ENCODE measurements at regions not wholly inside any gene's neighbourhood (a gene's known extent, or its start where the extent isn't known, plus 50 kb on each side); places are given as distances from the start of the nearest gene placed in this dataset.

DNA sequence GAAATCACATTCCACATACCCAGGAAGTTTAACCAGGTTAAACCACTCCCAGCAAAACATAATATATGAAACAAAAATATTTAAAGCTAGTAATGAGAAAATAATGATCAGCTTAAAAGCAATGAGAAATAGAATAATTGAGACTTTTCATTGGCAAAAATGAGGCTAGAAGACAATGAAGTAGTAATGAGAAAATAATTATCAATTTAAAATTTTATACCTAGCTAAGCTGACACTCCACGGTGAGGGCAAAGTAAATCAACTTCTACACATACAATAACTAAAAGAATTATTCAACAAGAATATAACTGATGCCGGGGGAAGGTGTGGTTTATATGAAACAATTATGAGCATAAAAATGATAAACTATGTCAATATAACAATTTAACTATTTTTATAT, 82.2 kb upstream of the TES start:
- Mint-ChIP-seq H3K4me3 (no peak overlapping the region), H3K4me1 (ENCODE audit: low read depth) (no peaks in the 10 kb centered on the region), H3K27ac (no peak overlapping the region), H3K36me3 (ENCODE audit: low read depth) (no peaks in the 10 kb centered on the region), H3K9me3 (peaks cover 2% of the 10 kb centered on the region), H3K27me3 (peaks cover 21% of the 10 kb centered on the region)
- ChIA-PET CTCF (no interaction called here), POLR2A (no interaction called here)
- no peak overlapping the region for H3K4me3 ChIP-seq (ENCODE audit: low read length)
- TF ChIP-seq, protein P1, sequence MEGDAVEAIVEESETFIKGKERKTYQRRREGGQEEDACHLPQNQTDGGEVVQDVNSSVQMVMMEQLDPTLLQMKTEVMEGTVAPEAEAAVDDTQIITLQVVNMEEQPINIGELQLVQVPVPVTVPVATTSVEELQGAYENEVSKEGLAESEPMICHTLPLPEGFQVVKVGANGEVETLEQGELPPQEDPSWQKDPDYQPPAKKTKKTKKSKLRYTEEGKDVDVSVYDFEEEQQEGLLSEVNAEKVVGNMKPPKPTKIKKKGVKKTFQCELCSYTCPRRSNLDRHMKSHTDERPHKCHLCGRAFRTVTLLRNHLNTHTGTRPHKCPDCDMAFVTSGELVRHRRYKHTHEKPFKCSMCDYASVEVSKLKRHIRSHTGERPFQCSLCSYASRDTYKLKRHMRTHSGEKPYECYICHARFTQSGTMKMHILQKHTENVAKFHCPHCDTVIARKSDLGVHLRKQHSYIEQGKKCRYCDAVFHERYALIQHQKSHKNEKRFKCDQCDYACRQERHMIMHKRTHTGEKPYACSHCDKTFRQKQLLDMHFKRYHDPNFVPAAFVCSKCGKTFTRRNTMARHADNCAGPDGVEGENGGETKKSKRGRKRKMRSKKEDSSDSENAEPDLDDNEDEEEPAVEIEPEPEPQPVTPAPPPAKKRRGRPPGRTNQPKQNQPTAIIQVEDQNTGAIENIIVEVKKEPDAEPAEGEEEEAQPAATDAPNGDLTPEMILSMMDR (IDR thresholded peaks at IDR 0.05): no peak
- H3K27me3 ChIP-seq (ENCODE audit: control insufficient read depth in 1 of 2, insufficient read depth in 2 of 2, low read length in 2 of 2): peaks cover 0 to 4% of the 10 kb centered on the region in 2 experiments
- no peaks in the 10 kb centered on the region for H3K36me3 ChIP-seq (ENCODE audit: insufficient read depth, low read length)
- intact Hi-C loops (cut with DNase I, micrococcal nuclease): no loop called here
- H3K27ac ChIP-seq (ENCODE audit: low read depth in 1 of 2, low read length in 2 of 2): no peak overlapping the region
- H3K9me3 ChIP-seq (ENCODE audit: control insufficient read depth in 1 of 2, insufficient read depth in 1 of 2, low read length in 2 of 2): peaks cover 0 to 5% of the 10 kb centered on the region in 2 experiments
- ATAC-seq (ENCODE audit: poor library complexity) (no peak), DNase-seq (no peak)
- H3K4me1 ChIP-seq (ENCODE audit: insufficient read depth, low read length): no peaks in the 10 kb centered on the region

GRCh38 chr7:116135306-116135705, 75.0 kb upstream of the TES start:
- H3K9me3 ChIP-seq (ENCODE audit: control insufficient read depth in 1 of 2, insufficient read depth in 1 of 2, low read length in 2 of 2): no peaks in the 10 kb centered on the region
- H3K36me3 Mint-ChIP-seq (ENCODE audit: low read depth): no peaks in the 10 kb centered on the region
- H3K9me3 Mint-ChIP-seq: no peaks in the 10 kb centered on the region
- TF ChIP-seq, protein P1 (IDR thresholded peaks at IDR 0.05): no peak
- no peak overlapping the region for H3K4me3 ChIP-seq (ENCODE audit: low read length)
- no peak overlapping the region for H3K27ac Mint-ChIP-seq
- no peak overlapping the region for H3K27ac ChIP-seq (ENCODE audit: low read depth in 1 of 2, low read length in 2 of 2)
- no peak for DNase-seq
- ATAC-seq (ENCODE audit: poor library complexity): no peak
- POLR2A ChIA-PET: no interaction called here
- H3K36me3 ChIP-seq (ENCODE audit: insufficient read depth, low read length): no peaks in the 10 kb centered on the region
- intact Hi-C loops (cut with DNase I, micrococcal nuclease): no loop called here
- no peaks in the 10 kb centered on the region for H3K4me1 ChIP-seq (ENCODE audit: insufficient read depth, low read length)
- peaks cover 18% of the 10 kb centered on the region for H3K27me3 Mint-ChIP-seq
- no peaks in the 10 kb centered on the region for H3K27me3 ChIP-seq (ENCODE audit: control insufficient read depth in 1 of 2, insufficient read depth in 2 of 2, low read length in 2 of 2)
- CTCF ChIA-PET: no interaction called here
- H3K4me1 Mint-ChIP-seq (ENCODE audit: low read depth): no peaks in the 10 kb centered on the region
- H3K4me3 Mint-ChIP-seq: no peak overlapping the region

DNA sequence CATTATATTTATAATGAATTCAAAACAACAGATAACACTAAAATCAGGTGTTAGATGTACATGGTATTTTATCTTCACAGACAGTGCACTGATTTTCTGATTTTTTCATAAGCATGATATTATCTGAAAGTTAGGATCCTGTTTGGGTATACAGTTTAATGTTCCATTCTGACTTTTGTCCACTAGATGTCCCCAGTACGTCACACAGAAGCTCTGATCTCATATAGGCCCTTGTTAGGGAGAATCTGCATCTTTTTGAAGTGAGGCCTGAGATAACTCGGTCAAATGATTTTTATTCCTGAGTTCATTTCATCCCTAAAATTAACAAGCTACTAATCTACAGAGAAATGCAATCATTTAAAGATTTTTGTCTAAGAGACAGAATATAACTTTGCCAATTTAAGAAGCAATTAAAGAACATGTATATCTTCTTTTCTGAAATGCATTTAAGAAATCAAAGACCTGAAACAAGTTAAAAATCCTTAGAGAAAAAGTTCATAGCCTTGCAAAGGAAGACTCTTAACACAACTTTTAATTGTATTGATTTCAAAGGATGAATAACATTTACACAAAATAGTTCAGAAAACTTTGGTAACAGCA, 72.0 kb upstream of the TES start:
- Histone ChIP-seq H3K4me3 (ENCODE audit: low read length) (no peak overlapping the region), H3K4me1 (ENCODE audit: insufficient read depth, low read length) (peaks cover 3% of the 10 kb centered on the region), H3K27ac (ENCODE audit: low read depth in 1 of 2, low read length in 2 of 2) (no peak overlapping the region), H3K9me3 (ENCODE audit: control insufficient read depth in 1 of 2, insufficient read depth in 1 of 2, low read length in 2 of 2) (no peaks in the 10 kb centered on the region), H3K27me3 (ENCODE audit: control insufficient read depth in 1 of 2, insufficient read depth in 2 of 2, low read length in 2 of 2) (no peaks in the 10 kb centered on the region), H3K36me3 (ENCODE audit: insufficient read depth, low read length) (no peaks in the 10 kb centered on the region)
- POLR2A ChIA-PET: no interaction called here
- peak; percentile 79 for ATAC-seq (ENCODE audit: poor library complexity)
- Mint-ChIP-seq H3K36me3 (ENCODE audit: low read depth) (no peaks in the 10 kb centered on the region), H3K9me3 (no peaks in the 10 kb centered on the region), H3K4me3 (no peak overlapping the region), H3K27me3 (peaks cover 6% of the 10 kb centered on the region), H3K4me1 (ENCODE audit: low read depth) (peaks cover 5% of the 10 kb centered on the region), H3K27ac (no peak overlapping the region)
- CTCF ChIA-PET: interaction anchor here (0.7 to 1.0 kb wide), 2 partner anchors 22 to 97 kb away, joined by 3 to 4 read pairs; no protein-coding TSS in a partner anchor
- TF ChIP-seq, protein P1 (IDR thresholded peaks at IDR 0.05): peak; percentile 83
- peak in 4 of 14 experiments; percentile 15 to 71 (median 60) for DNase-seq
- intact Hi-C loops (cut with DNase I, micrococcal nuclease): loop anchor here in 1 of 2 experiments (1.0 kb wide), 1 partner anchor 98 kb away; no protein-coding TSS in a partner anchor
